HUES64 (cell line): ENCODE measurements at regions not wholly inside any gene's neighbourhood (a gene's known extent, or its start where the extent isn't known, plus 50 kb on each side); places are given as distances from the start of the nearest gene placed in this dataset.
"Not testable (repeated sequence)": the region's sequence is repeated elsewhere in the genome, so short reads cannot be mapped to it uniquely, and the experiment has no call there.

ENCODE experiments used
- H3K27ac ChIP-seq: 2 replicates; pipeline ENCODE4 v1.7.0; 2013; ENCODE audit warnings: low read depth, low read length, inconsistent platforms
- H3K27me3 ChIP-seq: 2 replicates; pipeline ENCODE4 v1.6.1; 2013; ENCODE audit warnings: mild to moderate bottlenecking, low read length; ENCODE audit not compliant: insufficient read depth
- H3K36me3 ChIP-seq: 2 replicates; pipeline ENCODE4 v1.6.1; 2013; ENCODE audit warnings: mild to moderate bottlenecking, low read length; ENCODE audit not compliant: insufficient read depth
- H3K4me1 ChIP-seq: 2 replicates; pipeline ENCODE4 v1.6.1; 2013; ENCODE audit warnings: mild to moderate bottlenecking, low read length, moderate library complexity; ENCODE audit not compliant: insufficient read depth
- H3K4me3 ChIP-seq: 2 replicates; pipeline ENCODE4 v1.5.1; 2013; ENCODE audit warnings: mild to moderate bottlenecking, low read length, moderate library complexity
- H3K9ac ChIP-seq: 2 replicates; pipeline ENCODE4 v1.6.1; 2013; ENCODE audit warnings: mild to moderate bottlenecking, low read depth, low read length
- H3K9me3 ChIP-seq: 2 replicates; pipeline ENCODE4 v1.6.1; 2013; ENCODE audit warnings: low read depth, low read length; ENCODE audit not compliant: insufficient read depth
- WGBS: fragments of 150-250, 120-280 bp; methylation state at CpG from one replicate; pipeline ENCODE4 v1.1.7; 2013; ENCODE audit warnings: missing lambda C conversion rate; 5-methylcytosine and 5-hydroxymethylcytosine counted together

GRCh38 chr3:20736287-20736852, 550.4 kb upstream of the SGO1 start:
- Histone ChIP-seq H3K4me3 (no peak overlapping the region), H3K36me3 (no peaks in the 10 kb centered on the region), H3K9ac (no peak overlapping the region), H3K27ac (no peak overlapping the region), H3K4me1 (no peaks in the 10 kb centered on the region), H3K9me3 (no peaks in the 10 kb centered on the region), H3K27me3 (no peaks in the 10 kb centered on the region)
- 89% methylated on average over 3 of the region's 5 CpGs for WGBS

- no peak overlapping the region for H3K9ac ChIP-seq
- no peak overlapping the region for H3K27ac ChIP-seq
- 96% methylated on average over 1 of the region's 1 CpG for WGBS
- H3K4me3 ChIP-seq = no peak overlapping the region
- H3K9me3 ChIP-seq = no peaks in the 10 kb centered on the region
- H3K4me1 ChIP-seq = no peaks in the 10 kb centered on the region
- no peaks in the 10 kb centered on the region for H3K36me3 ChIP-seq
- H3K27me3 ChIP-seq = no peaks in the 10 kb centered on the region
These were observed 543.2 kb upstream of the SGO1 start for GRCh38 chr3:20729185-20729584.

GRCh38 chr3:20726786-20727185, 540.8 kb upstream of the SGO1 start:
- H3K27me3 ChIP-seq = no peaks in the 10 kb centered on the region
- no peak overlapping the region for H3K9ac ChIP-seq
- no peaks in the 10 kb centered on the region for H3K36me3 ChIP-seq
- no peaks in the 10 kb centered on the region for H3K9me3 ChIP-seq
- no peak overlapping the region for H3K27ac ChIP-seq
- WGBS = 97% methylated on average over 2 of the region's 2 CpGs
- no peak overlapping the region for H3K4me3 ChIP-seq
- H3K4me1 ChIP-seq = no peaks in the 10 kb centered on the region

- no peak overlapping the region for H3K4me3 ChIP-seq
- no peaks in the 10 kb centered on the region for H3K4me1 ChIP-seq
- no peaks in the 10 kb centered on the region for H3K27me3 ChIP-seq
- no CpG with 5 or more reads among the region's 1 CpG for WGBS
- H3K27ac ChIP-seq = no peak overlapping the region
- no peaks in the 10 kb centered on the region for H3K36me3 ChIP-seq
- H3K9me3 ChIP-seq = no peaks in the 10 kb centered on the region
- H3K9ac ChIP-seq = no peak overlapping the region
These were observed 538.2 kb upstream of the SGO1 start for GRCh38 chr3:20724241-20724640.

GRCh38 chr3:20716425-20716824, 530.4 kb upstream of the SGO1 start:
- 98% methylated on average over 2 of the region's 2 CpGs for WGBS
- H3K36me3 ChIP-seq, H3K27me3 ChIP-seq, H3K9ac ChIP-seq, H3K9me3 ChIP-seq, H3K27ac ChIP-seq, H3K4me1 ChIP-seq, H3K4me3 ChIP-seq: not testable (repeated sequence)

- Histone ChIP-seq H3K27ac (no peak overlapping the region), H3K27me3 (no peaks in the 10 kb centered on the region), H3K9ac (no peak overlapping the region), H3K4me3 (no peak overlapping the region), H3K36me3 (no peaks in the 10 kb centered on the region), H3K4me1 (no peaks in the 10 kb centered on the region), H3K9me3 (no peaks in the 10 kb centered on the region)
- 100% methylated on average over 1 of the region's 1 CpG for WGBS
These were observed 515.6 kb upstream of the SGO1 start for GRCh38 chr3:20701641-20702040.

- no peaks in the 10 kb centered on the region for H3K4me1 ChIP-seq
- no peak overlapping the region for H3K4me3 ChIP-seq
- WGBS = 94% methylated on average over 2 of the region's 2 CpGs
- H3K27me3 ChIP-seq = no peaks in the 10 kb centered on the region
- no peak overlapping the region for H3K27ac ChIP-seq
- H3K9me3 ChIP-seq = no peaks in the 10 kb centered on the region
- H3K36me3 ChIP-seq = no peaks in the 10 kb centered on the region
- no peak overlapping the region for H3K9ac ChIP-seq
These were observed 514.7 kb upstream of the SGO1 start for GRCh38 chr3:20700714-20701113.

- WGBS = 91% methylated on average over 5 of the region's 5 CpGs
- no peaks in the 10 kb centered on the region for H3K4me1 ChIP-seq
- H3K27ac ChIP-seq = no peak overlapping the region
- no peak overlapping the region for H3K9ac ChIP-seq
- no peak overlapping the region for H3K4me3 ChIP-seq
- no peaks in the 10 kb centered on the region for H3K27me3 ChIP-seq
- H3K36me3 ChIP-seq = no peaks in the 10 kb centered on the region
- no peaks in the 10 kb centered on the region for H3K9me3 ChIP-seq
These were observed 512.9 kb upstream of the SGO1 start for GRCh38 chr3:20698896-20699295.

- H3K9me3 ChIP-seq = no peaks in the 10 kb centered on the region
- no peak overlapping the region for H3K4me3 ChIP-seq
- H3K9ac ChIP-seq = no peak overlapping the region
- no peaks in the 10 kb centered on the region for H3K27me3 ChIP-seq
- 86% methylated on average over 3 of the region's 4 CpGs for whole genome bisulfite sequencing
- H3K4me1 ChIP-seq = no peaks in the 10 kb centered on the region
- no peaks in the 10 kb centered on the region for H3K36me3 ChIP-seq
- H3K27ac ChIP-seq = no peak overlapping the region
These were observed 510.6 kb upstream of the SGO1 start for GRCh38 chr3:20696388-20697150.

- WGBS = 100% methylated on average over 1 of the region's 2 CpGs
- H3K4me3 ChIP-seq = no peak overlapping the region
- no peak overlapping the region for H3K9ac ChIP-seq
- no peaks in the 10 kb centered on the region for H3K4me1 ChIP-seq
- no peaks in the 10 kb centered on the region for H3K27me3 ChIP-seq
- H3K36me3 ChIP-seq = no peaks in the 10 kb centered on the region
- no peaks in the 10 kb centered on the region for H3K9me3 ChIP-seq
- H3K27ac ChIP-seq = no peak overlapping the region
These were observed 506.7 kb upstream of the SGO1 start for GRCh38 chr3:20692675-20693074.

- WGBS = 94% methylated on average over 3 of the region's 3 CpGs
- no peaks in the 10 kb centered on the region for H3K36me3 ChIP-seq
- H3K9ac ChIP-seq = no peak overlapping the region
- H3K27ac ChIP-seq = no peak overlapping the region
- H3K9me3 ChIP-seq = no peaks in the 10 kb centered on the region
- H3K4me1 ChIP-seq = peaks cover 5% of the 10 kb centered on the region; the same call in 1 of the 2 replicates
- no peaks in the 10 kb centered on the region for H3K27me3 ChIP-seq
- H3K4me3 ChIP-seq = no peak overlapping the region
These were observed 497.9 kb upstream of the SGO1 start for GRCh38 chr3:20683910-20684309.
